ENCODE measurements at regions not wholly inside any gene's neighbourhood (a gene's known extent, or its start where the extent isn't known, plus 50 kb on each side); places are given as distances from the start of the nearest gene placed in this dataset.

DNA sequence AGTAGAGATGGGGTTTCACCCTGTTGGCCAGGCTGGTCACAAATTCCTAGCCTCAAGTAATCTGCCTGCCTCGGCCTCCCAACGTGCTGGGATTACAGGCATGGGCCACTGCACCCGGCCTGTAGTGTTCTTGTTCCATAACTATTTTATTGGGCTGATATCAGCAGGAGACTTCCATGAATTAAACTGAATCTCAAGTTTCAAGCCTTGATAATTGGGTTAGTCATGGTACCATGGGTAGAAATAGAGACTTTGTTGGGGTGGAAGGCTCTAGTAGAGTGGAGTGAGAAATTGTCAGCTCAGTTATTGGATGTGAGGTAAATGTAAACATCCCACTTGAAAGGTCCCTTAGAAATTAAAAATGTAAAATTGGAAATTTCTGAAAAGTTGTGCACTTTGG is 419.1 kb downstream of the ADGRL2 start:
- no peak for DNase-seq

DNA sequence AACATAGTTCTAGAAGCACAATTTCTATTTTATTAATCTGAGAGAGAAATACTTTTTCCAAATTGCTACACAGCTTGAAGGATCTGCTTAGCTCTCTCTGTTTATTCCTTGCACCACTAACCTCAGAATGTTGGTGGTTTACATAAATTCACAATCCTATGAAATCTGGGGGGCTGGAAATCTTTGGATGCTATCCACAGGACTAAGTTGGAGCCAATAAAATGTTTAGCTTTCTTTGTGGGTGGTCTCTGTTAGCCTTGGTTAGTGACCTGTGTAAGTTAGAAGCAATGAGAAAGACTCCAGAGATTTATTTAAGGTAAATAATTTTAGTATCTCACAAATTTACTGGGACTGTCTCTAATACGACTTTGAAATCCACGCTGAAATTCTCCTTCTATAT is 418.1 kb downstream of the ADGRL2 start:
- no peak for DNase-seq

DNA sequence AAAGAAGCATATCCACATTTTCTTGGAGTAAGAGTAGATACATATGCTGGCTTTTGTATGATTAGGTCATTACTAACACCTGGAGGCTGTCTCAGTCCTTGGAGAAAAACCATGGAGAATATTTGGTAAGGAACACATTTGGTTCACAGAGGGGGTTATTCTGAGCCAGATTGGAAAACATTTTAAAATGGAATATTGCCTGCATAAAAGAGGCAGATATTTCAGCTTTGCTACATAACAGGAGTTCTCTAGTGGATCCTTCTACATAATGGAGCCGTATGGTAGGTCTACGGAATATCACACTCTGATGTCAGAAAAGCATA is 415.1 kb downstream of the ADGRL2 start:
- no peak for DNase-seq

DNA sequence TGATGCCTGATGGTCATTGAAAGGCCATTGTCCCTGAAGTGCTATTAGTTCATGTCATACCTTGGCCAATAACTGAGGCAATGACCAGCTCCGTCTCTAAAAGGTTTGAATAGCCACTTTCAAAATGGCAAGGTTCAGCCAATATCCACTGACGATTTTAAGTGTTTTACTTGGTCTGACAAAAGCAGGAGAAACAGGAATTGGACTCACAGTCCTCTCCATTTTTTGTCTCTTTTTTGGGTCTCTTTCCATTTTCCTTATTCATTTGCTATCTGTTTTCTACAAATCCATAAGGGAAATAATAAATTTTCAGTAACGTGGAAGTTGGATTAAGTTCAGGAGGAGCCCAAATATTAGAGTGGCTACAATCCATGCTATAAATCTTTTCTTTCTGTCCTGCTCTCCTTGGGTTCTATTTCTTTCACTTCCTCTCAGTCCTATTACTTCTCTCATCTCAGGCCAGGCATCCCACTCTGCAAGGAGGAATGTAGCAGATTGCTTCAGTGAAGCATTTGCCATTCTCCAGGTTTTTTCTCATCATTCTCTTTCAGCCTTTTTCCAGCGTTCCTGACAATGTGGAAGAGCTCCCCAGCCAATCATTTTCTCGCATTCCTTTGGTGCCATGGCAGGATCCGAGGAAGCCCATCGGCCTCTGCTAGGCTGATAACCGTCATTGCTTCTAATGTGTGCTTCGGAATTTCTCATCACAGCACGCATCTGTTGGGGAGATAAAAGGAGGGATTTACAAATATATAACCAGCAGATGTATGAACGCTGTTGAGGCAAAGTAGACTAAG is 414.5 kb downstream of the ADGRL2 start:
- DNase-seq, result no peak

DNA sequence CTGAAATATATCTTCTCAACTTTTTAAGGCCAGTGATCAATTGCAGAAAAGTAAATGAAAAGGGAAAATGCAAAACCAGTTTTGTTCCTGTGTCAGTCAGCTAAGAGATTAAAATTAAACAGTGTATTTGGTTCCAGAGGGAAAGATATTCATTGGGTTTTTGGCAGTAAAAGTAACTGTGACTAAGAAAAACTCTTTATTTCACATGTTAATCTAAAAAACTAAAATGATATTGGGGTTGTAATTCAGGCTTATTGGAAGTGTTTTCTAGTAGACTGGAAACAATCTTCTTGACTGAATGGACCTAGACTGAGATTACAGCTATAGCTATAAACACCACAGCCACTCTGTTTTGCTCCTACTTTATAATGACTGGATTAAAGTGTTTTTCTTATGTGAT is 413.9 kb downstream of the ADGRL2 start:
- DNase-seq, result no peak

DNA sequence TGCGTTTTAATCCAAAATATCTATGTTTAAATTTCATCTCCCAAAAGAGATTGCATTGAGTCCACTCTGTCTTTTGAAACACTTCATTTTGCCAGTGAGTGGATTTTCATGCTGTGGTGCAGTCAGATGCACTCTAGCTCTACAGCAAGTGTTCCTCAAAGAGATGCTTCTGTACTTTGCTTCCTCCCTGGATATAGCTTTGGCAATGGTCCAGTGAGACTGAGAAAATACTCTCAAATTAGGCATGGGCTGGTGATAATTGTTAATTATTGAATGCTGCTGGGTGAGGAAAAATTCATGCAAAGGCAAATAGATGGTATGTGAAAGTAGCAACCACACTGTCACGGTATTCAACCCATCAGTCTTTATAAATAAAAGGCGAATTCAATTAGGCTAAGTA is 396.9 kb downstream of the ADGRL2 start:
- DNase-seq, result no peak

DNA sequence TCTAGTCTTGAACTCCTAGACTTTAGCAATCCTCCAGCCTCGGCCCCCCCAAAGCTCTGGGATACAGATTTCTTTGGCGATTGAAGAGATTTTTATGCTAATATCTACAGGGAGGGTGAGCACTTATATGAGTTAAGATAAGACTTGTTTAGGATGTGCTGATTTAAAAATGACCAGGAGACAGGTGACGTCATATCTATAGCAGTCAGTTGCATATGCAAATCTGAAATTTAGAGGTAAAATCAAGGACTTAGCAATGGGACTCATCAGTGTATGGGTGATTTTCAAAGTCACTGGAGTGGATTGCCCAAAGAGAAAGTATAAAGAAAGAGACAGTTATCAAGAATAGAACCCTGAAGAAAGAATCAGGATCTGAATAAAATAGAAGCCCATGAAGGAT is 394.5 kb downstream of the ADGRL2 start:
- no peak for DNase-seq

DNA sequence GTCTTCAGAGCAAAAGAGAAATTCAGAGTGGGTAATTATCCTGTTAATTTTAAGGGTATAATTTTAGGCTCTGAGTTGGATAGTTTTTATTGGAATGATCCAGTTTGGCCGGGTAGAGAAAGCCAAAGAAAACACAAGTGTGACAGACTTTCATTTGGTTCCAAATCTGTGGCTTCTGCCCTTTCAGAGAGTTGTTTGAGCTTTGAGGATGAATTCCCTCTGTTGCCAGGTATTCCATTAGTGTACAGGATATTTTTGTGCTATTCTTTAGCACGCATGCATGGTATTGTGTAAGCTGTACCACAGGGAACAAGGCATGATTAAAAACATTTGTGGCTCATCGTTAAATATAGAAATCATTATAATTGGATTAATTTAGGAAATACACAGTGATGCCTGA is 384.4 kb downstream of the ADGRL2 start:
- no peak for DNase-seq

DNA sequence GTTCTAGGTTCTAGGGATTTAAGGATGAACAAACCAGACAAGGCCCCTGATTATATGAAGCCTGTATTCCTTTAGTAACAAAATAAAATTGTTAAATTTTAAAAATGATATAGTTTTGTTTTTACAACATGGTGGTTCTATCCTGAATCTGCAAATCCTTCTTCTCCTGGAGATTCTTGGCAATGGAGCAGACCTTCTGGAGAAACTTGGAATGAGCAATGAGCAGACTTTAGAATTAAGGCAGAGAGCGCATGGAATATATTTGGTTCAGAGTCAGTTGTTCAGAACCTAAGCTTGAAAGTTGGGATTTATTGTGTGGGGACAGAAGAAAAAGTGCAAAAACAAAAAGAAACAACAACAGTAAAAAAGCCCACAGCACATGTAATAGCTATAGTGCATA is 381.1 kb downstream of the ADGRL2 start:
- DNase-seq, result no peak

DNA sequence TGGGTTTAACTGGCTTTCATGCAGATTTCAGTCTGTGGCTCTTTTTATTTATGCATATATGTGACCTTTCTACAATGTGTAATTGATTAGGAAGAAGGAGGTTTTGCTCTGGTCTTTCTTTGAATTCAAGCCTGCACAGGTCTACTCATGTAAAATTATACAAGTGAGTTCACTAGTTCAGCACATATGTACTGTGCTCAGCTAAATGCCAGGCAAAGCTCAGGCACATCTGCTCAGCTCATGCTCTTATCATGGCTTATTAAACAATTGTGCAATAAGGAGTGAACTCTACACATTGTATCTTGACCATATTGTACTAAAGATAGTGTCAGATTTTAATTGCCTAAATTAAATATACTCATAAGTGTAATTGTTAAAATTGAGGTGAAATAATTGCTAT is 378.4 kb downstream of the ADGRL2 start:
- DNase-seq, result no peak

DNA sequence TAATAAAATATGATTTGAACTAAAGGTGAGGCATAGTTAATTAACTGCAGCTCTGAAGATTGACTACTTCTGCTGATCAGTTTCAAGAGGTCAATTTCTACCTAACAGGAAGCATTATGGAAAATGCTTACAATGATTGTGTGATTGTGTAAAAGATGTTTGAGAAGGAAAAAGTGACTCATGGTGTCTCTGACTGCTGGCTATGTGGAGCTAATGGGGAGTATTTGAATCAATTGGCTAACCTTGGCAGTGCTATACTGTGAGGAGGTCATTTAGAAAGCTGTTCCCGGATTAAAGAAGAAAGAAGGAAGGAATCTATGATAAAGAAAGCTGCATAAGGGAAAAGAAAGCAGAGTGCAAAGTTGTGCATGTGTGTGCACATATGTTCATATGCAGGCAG is 376.5 kb downstream of the ADGRL2 start:
- no peak for DNase-seq

DNA sequence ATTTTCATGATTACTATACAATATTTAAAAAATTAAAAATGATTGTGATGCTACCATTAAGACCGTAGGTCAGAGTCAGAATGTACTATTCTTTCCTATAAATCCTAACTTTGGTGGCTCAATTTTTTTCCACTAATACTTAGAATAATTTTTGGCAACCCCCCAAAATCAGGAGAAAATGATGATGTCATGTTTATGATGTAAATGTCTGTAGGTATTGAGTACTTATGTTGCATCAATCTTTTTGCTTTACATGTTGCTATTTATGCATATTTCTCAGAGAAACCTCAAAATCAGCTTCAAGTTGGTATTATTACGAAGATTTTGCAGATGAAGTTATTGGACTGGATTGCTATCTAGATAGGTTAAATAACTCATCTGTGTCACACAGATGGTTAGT is 371.2 kb downstream of the ADGRL2 start:
- DNase-seq, result no peak

DNA sequence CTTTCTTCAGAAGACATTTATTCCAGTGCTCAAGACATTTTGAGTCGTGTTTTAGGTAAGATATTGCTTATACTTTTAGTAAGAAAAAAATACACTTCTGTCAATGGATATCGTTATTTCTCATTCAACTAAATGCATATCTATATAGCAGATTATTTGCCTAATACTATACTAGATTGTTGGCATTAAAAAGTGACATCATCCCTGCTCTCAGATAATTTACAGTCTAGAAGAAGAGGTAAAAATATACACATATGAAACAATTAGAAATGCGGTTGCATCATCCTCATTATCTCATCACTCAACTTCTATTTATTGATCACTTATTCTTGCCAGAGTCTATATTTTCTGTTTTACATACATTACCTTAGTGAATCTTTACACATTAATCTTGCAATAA is 367.7 kb downstream of the ADGRL2 start:
- DNase-seq, result no peak

DNA sequence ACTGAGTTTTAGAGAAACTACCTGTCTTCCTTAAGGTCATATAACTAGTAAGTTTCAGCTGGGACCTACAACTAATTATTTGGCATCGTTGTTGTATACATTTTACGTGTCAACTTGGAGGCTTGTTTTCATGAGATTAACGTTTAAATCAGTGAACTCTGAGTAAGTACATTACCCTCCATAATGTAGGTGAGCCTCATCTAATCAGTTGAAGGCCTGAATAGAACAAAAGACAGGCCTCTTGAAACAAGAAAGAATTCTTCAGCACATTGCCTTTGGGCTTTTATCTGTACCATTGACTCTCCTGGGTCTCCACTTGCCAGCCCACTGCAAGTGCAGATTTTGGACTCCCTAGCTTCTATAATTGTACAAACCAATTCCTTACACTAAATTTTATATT is 364.6 kb downstream of the ADGRL2 start:
- DNase-seq, result no peak

DNA sequence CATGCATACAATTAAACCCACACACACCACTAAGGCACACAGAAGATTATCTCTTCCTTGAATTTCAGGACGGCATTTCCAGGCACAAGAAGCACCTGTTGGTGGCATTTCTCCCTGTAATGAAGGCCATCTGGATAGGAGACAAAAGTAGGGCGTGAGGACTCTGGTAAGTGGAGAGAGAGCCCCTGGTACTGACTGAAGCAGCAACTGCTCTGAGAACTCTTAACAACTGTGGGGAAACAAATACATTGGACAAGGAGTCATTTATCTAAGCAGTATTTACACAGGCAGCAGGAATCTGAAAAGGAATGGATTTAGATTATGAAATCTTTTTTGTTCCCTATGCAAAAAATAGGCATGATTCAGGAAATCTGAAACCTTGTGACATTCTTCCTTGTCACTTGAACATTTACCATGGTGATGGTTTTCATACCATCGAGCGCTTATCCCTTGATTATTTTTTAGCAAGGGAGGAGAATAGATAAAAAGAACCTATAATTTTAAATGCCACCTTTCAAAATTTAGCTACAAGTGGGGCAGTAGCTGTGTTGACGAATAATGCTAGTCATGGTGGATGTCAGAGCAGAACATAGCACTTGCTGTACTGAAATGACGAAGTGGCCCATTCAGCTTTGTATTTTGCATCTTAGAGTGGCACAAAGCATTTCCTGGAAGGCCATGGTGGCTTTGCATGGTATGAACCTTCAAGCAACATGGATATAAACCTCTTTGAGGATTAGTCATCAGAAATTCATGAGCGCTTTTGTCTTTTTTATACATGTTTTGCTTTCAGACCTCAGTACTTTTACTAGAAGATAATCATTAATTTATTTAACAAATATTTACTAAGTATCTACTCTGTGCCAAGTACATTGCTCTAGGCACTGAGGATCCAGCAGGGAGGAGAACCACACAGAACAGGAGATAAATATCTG is 362.0 kb downstream of the ADGRL2 start:
- no peak for DNase-seq

DNA sequence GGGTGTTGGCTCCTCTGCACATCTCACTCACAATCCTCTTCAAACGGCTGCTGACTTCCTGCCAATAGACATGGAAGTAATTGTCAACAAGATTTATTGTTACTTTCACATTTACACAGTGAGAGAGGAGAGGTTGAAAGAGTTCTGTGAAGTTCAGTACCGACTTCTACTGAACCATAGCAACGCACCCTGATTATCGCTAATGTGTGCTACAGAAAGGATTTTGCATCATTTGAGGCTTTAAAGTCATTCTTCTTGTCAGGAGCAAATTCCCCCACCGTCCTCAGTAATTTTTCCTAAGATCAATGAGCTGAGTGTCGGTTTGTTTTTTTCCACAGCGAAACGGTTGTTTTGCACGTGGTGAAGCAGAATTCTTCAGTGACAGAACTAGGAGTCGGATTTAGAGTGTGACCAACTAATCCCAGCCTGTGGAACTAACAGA is 361.0 kb downstream of the ADGRL2 start:
- no peak for DNase-seq

DNA sequence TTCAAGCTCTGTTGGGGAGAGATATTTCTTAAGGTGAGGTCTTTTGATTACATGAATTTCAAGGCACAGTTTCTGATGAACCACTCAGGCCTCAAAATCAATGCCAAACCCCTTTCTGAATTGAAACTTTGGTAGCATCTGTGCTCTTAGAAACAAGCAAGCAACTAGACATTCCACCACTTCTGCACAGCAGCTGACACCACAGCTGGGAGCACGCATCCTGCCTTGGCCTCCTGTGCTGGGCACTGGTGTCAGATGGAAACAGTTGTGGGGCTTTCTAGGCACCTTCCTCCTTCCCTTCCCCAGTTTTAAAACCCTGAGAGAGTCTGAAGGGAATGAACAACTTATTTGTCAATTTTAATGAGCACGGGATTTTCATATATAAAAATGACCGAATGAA is 360.2 kb downstream of the ADGRL2 start:
- no peak for DNase-seq

DNA sequence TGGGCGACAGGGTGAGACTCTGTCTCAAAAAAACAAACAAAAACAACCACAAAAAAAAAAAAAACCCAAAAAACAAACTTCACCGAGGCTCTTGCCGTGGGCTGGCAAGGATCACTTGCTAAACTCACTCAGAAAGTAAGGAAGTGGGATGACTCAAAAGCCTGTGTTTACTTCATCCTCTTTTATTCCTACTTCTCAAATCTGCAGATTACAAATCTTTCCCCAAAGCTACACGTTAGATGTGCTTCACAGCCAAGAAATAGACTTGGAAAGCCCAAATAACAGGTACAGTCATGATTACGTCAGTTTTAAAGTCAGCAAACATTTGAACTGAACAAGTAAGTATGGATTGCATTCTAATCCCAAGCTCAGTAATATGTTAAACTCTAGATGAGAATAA is 359.3 kb downstream of the ADGRL2 start:
- no peak for DNase-seq

DNA sequence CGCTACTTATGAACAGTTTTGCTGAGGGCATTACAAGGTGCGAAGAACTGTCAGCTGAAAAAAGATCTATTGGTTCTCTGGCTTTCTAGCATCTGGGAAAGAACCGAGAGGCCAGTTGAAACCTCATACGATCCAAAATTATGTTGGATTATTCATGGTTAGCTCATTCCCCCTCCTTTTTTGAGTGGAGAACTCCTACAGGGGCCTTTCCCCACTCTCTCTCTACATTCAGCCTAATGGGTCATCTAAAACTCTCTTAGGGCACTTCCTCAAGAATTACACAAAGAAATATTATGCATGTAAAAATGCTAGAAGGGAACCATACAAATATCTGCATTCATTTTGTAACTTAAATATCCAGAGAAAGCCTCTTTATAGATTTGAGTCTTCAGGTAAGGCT is 358.2 kb downstream of the ADGRL2 start:
- no peak for DNase-seq

DNA sequence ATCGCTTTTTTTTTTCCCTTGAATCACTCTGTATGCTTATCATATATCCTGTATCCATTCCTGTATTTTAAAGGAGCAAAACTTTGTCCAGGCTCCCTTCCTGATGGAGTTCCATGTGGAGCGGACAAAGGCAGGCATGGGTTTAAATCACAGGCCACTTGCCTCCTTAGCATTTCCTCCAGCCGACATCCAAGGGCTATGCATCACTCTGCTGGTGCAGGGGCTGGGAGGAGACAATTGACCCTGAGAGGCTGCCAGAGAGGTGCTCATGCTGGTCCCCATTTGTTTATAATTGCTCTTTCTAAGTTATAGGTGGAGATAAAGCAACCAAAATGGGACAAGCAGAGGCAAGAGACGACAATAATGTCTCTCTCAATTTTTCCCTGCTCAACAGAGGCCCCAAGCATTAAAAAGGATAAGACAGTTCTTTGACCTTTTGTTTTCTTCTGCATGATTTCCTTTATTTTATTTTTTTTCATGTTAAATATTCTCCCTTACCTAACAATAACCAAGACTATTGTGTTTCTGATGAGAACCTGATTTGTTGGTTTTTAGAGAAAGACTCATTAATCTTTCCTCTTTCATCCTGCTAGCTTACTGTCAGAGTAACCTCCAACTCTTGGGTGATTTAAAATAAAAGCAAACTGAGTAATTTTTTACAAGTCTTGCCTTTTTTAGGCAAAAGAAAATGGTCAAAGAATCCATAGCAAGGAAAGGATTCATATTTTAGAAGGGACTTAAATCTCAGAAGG is 353.7 kb downstream of the ADGRL2 start:
- DNase-seq, result no peak

DNA sequence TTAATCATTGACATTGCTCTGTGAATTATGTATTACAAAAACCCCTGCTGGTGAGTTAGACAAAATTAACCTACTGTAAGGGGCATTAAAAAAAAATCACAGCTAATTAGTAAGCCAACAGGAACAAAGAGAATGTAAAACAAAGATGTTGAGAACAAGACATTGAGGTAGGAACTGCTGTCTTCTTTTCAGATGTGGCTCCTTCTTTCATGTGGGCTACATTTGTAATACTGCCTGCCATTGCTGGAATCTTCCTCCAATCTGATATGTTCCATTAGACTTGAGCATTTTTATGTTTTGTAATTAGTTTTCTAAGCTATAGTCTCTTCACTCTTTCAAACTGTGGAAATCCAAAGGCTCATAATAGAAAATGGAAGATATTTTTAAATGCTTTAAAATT is 353.0 kb downstream of the ADGRL2 start:
- DNase-seq, result no peak

DNA sequence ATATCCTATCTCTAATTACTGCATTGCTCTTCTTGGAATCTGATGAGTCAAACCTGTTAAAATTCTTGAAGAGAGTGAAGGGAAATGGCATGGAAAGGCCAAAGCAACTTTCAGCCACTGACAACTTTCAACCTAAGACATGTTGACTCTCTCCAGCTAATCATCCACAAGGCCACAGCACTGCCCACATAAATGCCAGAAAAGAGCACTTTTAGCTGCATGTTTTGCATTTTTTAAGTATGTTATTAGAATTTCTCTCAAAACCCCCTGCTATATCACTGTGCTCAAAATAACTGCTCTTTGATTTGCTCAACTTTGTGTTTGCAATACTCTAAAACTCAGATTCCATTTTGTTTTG is 352.5 kb downstream of the ADGRL2 start:
- DNase-seq, result no peak

DNA sequence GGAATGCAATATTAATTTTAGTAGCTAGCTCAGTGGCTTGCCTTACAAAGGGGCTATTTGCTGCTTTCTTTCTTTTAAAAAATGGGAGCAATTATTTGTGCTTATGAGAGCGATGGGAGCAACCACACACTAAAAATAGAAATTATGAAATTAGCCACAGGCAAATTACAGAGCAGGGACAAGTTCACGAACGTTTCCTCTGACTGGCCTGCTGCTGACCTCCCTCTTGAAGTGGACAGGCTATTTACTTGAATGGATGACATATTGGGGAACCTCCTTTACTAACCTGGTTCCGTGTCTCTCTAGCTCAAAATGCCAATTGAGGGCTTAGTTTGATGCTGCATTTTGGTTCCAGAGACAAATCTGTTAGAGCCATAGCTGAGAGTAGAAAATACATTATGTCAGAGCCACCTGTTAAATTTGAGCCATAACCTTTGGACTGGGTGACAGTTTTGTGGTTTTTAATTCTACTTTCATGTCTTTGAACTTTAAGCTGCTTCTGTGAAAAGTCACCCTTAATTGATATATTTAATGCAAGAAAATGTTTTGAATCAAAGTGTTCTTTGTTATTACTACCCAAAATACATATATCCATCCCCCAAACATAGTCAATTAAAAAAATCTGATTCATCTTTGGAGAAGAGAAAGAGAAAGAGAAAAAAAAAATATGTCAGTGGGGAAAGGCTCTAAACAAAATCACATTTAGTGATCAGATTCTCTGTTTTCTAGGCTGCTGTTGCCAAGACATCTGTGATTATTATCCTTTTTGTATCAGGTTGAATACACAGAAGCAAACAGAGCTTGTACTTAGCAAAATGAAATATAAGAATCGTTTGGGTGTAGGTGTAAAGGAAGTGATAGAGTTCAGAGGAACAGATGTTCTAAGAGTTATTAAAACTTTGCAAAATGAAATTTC is 351.9 kb downstream of the ADGRL2 start:
- no peak for DNase-seq

Measured in CD4-positive, alpha-beta T cell treated with Interferon gamma for 1 hour (primary cell).